ENCODE measurements at regions not wholly inside any gene's neighbourhood (a gene's known extent, or its start where the extent isn't known, plus 50 kb on each side); places are given as distances from the start of the nearest gene placed in this dataset.
"Not testable (repeated sequence)": the region's sequence is repeated elsewhere in the genome, so short reads cannot be mapped to it uniquely, and the experiment has no call there.

- DNase-seq: peak in 1 of 10 donors; percentile 33
- intact Hi-C loops (cut with DNase I): no loop called here
These were observed 118.5 kb upstream of the PHACTR3 start for GRCh38 chr20:59485576-59486454.

DNA sequence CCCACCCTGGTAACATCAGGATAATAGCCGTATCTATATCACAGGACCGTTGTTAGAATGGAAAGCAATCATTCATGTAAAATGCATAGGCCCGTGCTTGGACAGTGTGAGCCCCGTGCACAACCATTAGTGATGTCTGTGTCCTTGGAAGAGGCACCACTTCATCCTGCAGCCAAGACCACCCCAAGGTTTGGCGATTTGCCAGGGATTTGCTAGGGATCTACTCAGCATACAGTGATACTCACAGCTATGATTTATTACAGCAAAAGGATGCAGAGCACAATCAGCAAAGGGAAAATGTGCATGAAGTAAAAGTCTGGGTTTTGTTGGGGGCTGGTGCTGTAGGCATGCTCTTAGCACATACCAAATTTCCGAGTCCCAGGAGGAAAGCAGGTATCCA, 115.9 kb upstream of the PHACTR3 start:
- intact Hi-C loops (cut with DNase I): not testable (repeated sequence)

GRCh38 chr20:59490196-59491004, 113.9 kb upstream of the PHACTR3 start:
- DNase-seq: peak in 1 of 10 donors; percentile 46
- intact Hi-C loops (cut with DNase I): loop anchor here (10.0 kb wide), 1 partner anchor 266 kb away; no protein-coding TSS in a partner anchor

More for the DNA sequence above, 115.9 kb upstream of the PHACTR3 start:
- DNase-seq: not testable (repeated sequence)

DNA sequence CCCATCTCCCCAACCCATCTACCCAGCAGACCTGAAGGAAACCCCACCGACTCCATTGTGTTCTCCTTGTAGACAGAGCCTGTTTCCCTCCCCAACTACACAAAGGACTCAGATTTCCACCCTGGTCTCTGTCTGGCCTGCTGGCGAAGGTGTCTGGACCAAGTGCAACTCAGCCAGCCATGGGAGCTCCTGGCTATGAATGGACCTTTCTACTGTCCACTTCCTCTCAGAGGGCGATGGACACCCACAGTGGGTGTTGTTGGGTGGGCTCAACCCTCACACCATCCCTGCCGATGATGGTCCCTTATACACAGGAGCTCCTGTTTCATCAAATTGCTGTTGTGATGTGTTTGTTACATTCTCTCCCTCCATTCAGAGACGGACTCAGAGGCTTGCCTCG, 112.5 kb upstream of the PHACTR3 start:
- no peak for DNase-seq
- intact Hi-C loops (cut with DNase I): loop anchor here (10.0 kb wide), 1 partner anchor 267 kb away; no protein-coding TSS in a partner anchor

DNA sequence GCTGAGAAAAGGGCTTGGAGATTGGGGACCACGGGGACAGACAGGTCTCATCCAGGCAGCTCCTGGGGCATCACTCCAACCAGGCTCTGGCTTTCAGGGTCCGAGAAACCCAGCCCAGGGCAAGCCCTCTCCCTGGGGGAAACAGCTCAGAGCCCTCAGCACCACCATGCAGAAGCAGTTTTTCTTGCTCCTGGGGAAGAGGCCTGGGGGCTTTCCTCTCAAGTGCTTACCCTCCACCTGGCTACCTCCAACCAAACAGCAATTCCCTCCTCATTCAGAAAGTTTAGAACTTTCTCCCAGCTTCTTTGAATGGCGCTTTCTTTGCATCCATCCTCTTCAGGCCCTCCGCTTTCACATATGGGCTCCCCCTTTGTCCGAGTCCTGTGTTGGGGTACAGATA, 110.4 kb upstream of the PHACTR3 start:
- DNase-seq: no peak
- intact Hi-C loops (cut with DNase I): loop anchor here (10.0 kb wide), 1 partner anchor 269 kb away; no protein-coding TSS in a partner anchor

DNA sequence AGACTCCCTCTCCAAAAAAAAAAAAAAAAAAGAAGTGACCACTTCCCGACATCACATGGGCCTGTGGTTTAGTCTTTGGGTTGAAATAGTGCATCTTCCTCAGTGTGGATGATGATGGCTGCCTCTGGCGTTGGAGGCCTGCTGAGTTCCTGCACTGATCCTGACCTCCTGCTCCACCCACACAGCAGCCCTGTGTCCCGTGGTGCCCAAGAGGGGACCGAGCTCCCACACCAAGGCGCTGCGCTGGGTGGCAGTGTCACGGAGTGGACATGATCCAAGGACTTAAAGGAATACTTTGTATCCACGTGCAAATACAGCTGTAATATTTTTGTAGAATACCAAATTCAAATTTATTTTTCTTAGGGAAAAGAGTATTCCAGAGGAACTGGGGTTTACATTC, 109.2 kb upstream of the PHACTR3 start:
- DNase-seq: no peak
- intact Hi-C loops (cut with DNase I): loop anchor here (10.0 kb wide), 1 partner anchor 270 kb away; no protein-coding TSS in a partner anchor

- DNase-seq: peak; percentile 57 to 96 (median 78)
- intact Hi-C loops (cut with DNase I): loop anchor here (2.0 to 10.0 kb wide), 2 partner anchors 271 to 629 kb away; no protein-coding TSS in a partner anchor
These were observed 108.3 kb upstream of the PHACTR3 start for GRCh38 chr20:59495894-59496510.

- intact Hi-C loops (cut with DNase I): loop anchor here (10.0 kb wide), 1 partner anchor 273 kb away; no protein-coding TSS in a partner anchor
- no peak for DNase-seq
These were observed 106.0 kb upstream of the PHACTR3 start for GRCh38 chr20:59498291-59498690.

GRCh38 chr20:59499863-59500262, 104.5 kb upstream of the PHACTR3 start:
- DNase-seq: no peak
- intact Hi-C loops (cut with DNase I): loop anchor here (10.0 kb wide), 1 partner anchor 275 kb away; no protein-coding TSS in a partner anchor

GRCh38 chr20:59508729-59509128, 95.6 kb upstream of the PHACTR3 start:
- intact Hi-C loops (cut with DNase I): no loop called here
- DNase-seq: no peak

DNA sequence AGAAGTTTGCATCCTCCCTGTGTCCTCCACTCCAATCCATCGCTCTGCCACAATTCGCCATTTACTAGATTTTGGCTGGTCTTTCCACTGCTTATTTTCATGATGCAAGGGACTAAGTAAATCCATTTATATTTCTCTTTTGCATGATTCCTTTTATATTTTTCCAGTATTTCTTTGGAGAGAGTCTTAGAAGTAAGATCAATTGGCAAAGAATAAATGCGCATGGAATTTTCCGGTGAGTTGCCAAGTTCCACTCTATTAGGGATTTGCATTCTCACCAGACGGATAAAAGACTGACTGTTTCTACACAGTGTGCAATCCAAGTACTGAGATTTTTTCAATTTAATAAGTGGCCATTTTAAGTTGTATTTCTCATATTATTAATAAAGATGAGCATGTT, 91.7 kb upstream of the PHACTR3 start:
- no peak for DNase-seq
- intact Hi-C loops (cut with DNase I): no loop called here

DNA sequence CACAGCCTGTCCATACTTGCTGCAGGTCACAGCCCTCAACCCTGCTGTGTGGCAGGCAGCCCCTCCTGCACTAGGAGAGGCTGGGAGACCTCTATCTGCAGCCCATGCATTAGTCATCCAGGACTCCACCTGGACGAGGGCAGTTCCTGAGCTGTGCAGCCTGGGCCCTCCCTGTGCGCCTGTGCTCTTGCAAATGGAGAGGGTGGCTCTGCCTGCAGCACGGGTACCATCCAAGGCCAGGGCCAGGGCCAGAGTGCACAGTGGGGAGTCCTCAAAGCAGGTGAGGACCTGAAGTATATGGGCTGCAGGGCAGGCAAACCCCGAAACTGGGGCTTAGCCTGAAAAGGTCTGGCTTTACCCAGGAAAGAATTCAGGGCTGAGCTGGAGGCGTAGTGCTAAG, 89.8 kb upstream of the PHACTR3 start:
- intact Hi-C loops (cut with DNase I): no loop called here
- peak in 1 of 10 donors; percentile 55 for DNase-seq

DNA sequence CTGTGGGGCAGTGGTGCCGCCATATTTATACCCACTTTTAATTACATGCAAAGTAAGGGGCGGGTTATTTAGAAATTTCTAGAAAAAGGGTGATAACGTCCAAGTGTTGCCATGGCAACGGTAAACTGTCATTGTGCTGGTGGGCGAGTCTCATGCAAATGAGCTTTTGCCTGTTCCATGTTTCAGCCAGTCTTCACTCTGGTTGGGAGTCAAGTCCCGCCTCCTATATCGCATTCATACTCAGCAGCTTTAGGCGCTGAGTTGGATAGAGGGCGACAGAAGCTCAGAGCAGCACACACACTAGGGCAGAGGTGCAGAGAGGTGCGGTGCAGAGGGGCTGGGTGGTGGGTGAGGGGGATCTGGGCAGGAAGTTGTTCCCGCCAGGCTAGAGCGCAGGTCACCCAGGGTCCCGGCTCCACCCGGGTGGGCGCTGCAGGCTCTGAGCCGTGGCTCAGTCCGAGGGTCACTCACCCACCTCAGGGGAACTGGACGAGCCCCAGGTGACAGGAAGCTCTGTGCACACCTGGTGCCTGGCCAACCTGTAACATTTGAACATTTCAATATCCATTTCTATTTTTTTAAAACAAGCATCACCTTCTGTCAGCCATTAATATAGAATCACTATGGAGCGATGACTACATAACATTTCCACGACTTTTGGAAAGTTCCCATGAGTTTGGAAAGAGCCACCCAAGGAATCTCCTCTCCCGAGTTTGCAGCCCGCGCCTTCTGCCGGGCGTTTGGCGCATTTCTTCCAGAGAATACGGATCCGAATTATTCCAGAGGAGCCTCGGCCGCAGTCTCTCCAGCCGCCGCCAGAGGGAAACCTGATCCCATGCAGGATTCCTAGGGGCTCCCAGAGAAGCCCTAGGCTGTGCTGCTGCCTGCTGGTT, 89.1 kb upstream of the PHACTR3 start:
- intact Hi-C loops (cut with DNase I): no loop called here

DNA sequence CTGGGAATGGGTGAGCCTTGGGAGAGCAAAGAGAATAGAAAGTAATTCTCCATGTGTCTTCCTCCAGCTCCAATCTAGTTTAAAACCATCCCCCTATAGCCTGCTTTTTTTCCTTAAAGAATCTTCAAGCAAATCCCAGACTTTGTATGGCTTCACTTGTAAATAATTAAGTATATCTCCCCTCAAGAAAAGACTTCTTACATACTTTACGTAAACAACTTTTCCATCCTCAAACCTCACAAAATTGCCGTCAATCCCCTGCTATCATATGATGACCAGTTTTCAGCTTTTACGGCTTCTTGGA, 88.5 kb upstream of the PHACTR3 start:
- no peak for DNase-seq
- intact Hi-C loops (cut with DNase I): no loop called here

More for the DNA sequence above, 89.1 kb upstream of the PHACTR3 start:
- DNase-seq: peak; percentile 72 to 97 (median 87)

DNA sequence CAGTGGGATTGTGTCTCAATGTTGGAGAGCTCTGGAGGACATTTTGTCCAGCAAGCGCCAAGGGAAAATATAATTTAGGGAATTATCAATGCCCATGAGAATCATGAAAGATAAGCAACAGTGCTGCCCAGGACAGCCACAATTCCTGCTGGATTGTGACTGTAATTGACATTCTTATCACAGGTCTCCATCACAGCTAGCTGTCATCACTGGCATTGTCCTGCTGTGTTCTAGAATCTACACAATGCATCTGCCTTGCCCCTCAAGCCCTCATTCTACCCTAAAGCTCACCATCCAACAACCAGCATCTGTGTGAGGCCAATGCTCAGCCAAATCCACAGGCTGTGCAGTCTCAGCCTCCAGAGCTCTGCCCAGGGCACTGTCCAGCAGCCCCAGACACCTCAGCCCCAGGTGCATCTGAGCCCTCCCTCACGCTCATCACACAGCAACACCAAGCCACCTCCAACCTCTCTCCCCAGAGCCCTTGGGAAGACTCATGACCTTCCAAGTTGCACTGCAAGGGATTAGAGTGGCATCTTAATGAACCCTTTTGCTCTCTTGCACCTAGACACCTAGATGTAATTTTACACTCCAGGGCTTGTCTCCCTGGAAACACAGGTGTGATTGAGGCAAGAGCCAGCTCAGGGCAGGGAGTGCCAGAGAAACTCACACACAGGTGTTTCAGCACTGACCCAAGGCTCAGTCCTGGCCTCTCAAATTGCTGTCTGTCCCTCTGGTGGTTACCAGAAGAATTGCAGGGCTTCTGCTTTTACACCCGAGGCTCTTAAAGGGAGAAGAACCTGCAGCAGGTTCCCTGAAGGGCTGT, 85.2 kb upstream of the PHACTR3 start:
- intact Hi-C loops (cut with DNase I): no loop called here
- peak in 2 of 10 donors; percentile 24 to 49 for DNase-seq

- intact Hi-C loops (cut with DNase I): no loop called here
These were observed 84.7 kb upstream of the PHACTR3 start for GRCh38 chr20:59519707-59520014.

DNA sequence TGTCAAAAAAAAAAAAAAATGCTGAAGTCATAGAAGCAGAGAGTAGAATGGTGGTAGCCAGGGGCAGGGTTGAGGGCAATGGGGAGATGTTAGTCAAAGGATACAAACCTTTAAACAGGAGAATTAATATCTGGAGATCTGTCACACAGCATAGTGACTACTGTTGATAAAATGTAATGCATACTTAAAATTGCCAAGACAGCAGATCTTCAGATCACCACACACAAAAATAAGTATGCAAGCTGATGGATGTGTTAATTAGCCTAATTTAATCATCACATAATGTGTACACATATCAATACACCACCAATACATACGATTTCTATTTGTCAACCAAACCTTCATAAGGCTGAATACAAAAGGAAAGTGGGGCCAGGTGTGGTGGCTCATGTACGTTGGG, 83.5 kb upstream of the PHACTR3 start:
- intact Hi-C loops (cut with DNase I): no loop called here
- DNase-seq: no peak

More at GRCh38 chr20:59519707-59520014, 84.7 kb upstream of the PHACTR3 start:
- no peak for DNase-seq

DNA sequence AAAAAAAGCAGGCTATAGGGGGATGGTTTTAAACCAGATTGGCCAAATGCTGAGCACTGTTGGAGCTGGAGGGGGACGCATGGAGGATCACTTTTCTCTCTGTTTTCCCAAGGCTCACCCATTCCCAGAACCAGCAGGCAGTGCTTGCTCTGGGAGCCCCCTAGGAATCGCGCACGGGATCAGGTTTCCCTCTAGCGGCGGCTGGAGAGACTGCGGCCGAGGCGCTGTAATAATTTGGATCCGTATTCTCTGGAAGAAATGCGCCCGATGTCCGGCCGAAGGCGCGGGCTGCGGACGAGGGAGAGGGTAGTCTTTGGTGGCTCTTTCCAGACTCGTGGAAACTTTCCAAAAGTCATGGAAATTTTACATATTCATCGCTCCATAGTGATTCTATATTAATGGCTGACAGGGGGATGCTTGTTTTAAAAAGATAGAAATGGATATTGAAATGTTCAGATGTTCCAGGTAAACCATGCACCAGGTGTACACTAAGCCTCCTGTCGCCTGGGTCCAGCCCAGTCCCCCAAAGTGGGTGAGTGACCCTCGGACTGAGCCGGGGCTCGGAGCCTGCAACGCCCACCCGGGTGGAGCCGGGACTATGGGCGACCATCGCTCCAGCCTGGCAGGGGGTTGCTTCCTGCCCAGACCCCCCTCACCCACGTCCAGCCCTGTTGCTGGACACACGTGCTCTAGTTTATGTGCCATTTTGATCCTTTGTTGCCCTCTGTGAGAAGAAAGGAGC, 78.7 kb upstream of the PHACTR3 start:
- intact Hi-C loops (cut with DNase I): no loop called here

More for the DNA sequence above, 78.7 kb upstream of the PHACTR3 start:
- DNase-seq: peak; percentile 35 to 94 (median 76)

All from posterior cingulate gyrus (tissue), 11 donors.